GM12865 (cell line): ENCODE measurements at regions not wholly inside any gene's neighbourhood (a gene's known extent, or its start where the extent isn't known, plus 50 kb on each side); places are given as distances from the start of the nearest gene placed in this dataset.

Experiments used
- DNase-seq: peaks from one replicate; pipeline ENCODE4 v3.0.0; 2010; ENCODE audit warnings: low read depth
- H3K4me3 ChIP-seq: 2 replicates; pipeline ENCODE4 v1.5.1; 2011; ENCODE audit warnings: mild to moderate bottlenecking, low read depth, low read length, control low read depth
- CTCF ChIP-seq: IDR thresholded peaks from 2 replicates; pipeline ENCODE4 v1.5.1; 2011; ENCODE audit warnings: low read length, control low read depth, low read depth, inconsistent platforms; ENCODE audit not compliant: insufficient read depth; ENCODE audit errors: missing control alignments

GRCh38 chr2:176638167-176639015, 369.1 kb downstream of the MTX2 start:
- peak overlapping the region; percentile 60 for H3K4me3 ChIP-seq
- TF ChIP-seq CTCF, result peak; percentile 66
- DNase-seq, result peak; percentile 69

- TF ChIP-seq CTCF, result no peak
- no peak for DNase-seq
- H3K4me3 ChIP-seq, result no peak overlapping the region
Observed at GRCh38 chr2:176639016-176639343, 369.7 kb downstream of the MTX2 start.

- H3K4me3 ChIP-seq, result no peak overlapping the region
Observed at GRCh38 chr2:176639671-176640070, 370.4 kb downstream of the MTX2 start.

GRCh38 chr2:176641436-176641835, 372.2 kb downstream of the MTX2 start:
- H3K4me3 ChIP-seq, result no peak overlapping the region
- TF ChIP-seq CTCF, result no peak
- DNase-seq, result no peak

More at GRCh38 chr2:176639671-176640070, 370.4 kb downstream of the MTX2 start:
- no peak for DNase-seq
- TF ChIP-seq CTCF, result no peak

GRCh38 chr2:176642074-176642473, 372.8 kb downstream of the MTX2 start:
- H3K4me3 ChIP-seq, result no peak overlapping the region
- peak; percentile 30 for DNase-seq
- TF ChIP-seq CTCF, result no peak

GRCh38 chr2:176643646-176644045, 374.4 kb downstream of the MTX2 start:
- TF ChIP-seq CTCF, result no peak
- DNase-seq, result no peak
- H3K4me3 ChIP-seq, result no peak overlapping the region

GRCh38 chr2:176645494-176645893, 376.3 kb downstream of the MTX2 start:
- H3K4me3 ChIP-seq, result no peak overlapping the region
- DNase-seq, result no peak
- no peak for TF ChIP-seq CTCF
